ENCODE measurements at regions not wholly inside any gene's neighbourhood (a gene's known extent, or its start where the extent isn't known, plus 50 kb on each side); places are given as distances from the start of the nearest gene placed in this dataset.

DNA sequence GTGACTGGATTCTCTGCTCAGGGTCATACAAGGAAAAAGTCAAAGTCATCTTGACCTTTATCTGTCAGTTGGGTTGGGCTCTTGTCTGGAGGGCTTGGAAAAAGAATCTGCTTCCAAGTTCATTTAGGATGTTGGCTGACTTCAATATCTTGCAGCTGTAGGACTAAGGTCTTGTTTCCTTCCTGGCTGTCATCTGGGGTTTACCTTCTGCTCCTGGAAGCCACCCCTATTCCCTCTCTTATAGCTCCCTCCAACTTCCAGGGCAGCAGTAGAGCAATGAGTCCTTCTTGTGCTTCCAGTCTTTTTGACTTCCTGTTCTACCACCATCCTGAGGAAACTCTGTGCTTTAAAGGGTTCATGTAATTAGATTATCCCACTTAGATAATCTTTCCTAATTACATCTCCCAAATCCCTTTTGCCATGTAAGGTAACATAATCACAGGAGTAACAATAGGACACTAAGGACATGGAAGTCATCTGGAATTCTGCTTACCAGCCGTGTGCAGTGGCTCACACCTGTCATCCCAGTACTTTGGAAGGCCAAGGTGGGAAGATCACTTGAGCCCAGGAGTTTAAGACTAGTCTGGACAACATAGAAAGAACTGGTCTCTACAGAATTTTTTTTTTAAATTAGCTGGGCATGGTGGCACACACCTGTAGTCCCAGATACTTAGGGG, 170.7 kb upstream of the KITLG start:
- in situ Hi-C loops (cut with HindIII; ENCODE audit: low sequenced_read_pairs): no loop called here
- TF ChIP-seq, protein P1, sequence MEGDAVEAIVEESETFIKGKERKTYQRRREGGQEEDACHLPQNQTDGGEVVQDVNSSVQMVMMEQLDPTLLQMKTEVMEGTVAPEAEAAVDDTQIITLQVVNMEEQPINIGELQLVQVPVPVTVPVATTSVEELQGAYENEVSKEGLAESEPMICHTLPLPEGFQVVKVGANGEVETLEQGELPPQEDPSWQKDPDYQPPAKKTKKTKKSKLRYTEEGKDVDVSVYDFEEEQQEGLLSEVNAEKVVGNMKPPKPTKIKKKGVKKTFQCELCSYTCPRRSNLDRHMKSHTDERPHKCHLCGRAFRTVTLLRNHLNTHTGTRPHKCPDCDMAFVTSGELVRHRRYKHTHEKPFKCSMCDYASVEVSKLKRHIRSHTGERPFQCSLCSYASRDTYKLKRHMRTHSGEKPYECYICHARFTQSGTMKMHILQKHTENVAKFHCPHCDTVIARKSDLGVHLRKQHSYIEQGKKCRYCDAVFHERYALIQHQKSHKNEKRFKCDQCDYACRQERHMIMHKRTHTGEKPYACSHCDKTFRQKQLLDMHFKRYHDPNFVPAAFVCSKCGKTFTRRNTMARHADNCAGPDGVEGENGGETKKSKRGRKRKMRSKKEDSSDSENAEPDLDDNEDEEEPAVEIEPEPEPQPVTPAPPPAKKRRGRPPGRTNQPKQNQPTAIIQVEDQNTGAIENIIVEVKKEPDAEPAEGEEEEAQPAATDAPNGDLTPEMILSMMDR (IDR thresholded peaks at IDR 0.05; ENCODE audit: low read depth, low read length, missing control alignments): no peak
- H3K4me3 ChIP-seq (ENCODE audit: low read depth, low read length): no peak overlapping the region
- no peak for DNase-seq (ENCODE audit: low read depth)

DNA sequence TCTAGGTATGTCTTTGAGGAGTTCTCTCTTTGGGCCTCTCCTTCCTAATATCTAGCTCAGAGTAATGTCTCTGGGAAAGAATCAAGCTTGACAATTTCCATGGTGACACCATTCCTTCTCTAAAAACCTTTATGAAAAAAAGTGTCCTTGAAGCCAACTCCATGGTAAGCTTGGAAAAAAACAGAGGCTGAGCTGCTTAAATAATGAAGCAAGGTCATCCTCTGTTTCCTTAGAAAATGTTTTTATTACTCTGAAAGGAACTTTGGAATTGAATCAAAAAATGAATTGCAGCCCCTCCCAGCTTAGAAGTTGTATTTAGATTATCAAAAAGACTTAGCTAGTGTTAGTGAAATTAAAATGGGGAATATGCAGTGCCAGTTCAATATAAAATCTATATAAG, 166.1 kb upstream of the KITLG start:
- no peak for DNase-seq (ENCODE audit: low read depth)
- H3K4me3 ChIP-seq (ENCODE audit: low read depth, low read length): no peak overlapping the region
- TF ChIP-seq, protein P1 (IDR thresholded peaks at IDR 0.05; ENCODE audit: low read depth, low read length, missing control alignments): no peak
- in situ Hi-C loops (cut with HindIII; ENCODE audit: low sequenced_read_pairs): no loop called here

DNA sequence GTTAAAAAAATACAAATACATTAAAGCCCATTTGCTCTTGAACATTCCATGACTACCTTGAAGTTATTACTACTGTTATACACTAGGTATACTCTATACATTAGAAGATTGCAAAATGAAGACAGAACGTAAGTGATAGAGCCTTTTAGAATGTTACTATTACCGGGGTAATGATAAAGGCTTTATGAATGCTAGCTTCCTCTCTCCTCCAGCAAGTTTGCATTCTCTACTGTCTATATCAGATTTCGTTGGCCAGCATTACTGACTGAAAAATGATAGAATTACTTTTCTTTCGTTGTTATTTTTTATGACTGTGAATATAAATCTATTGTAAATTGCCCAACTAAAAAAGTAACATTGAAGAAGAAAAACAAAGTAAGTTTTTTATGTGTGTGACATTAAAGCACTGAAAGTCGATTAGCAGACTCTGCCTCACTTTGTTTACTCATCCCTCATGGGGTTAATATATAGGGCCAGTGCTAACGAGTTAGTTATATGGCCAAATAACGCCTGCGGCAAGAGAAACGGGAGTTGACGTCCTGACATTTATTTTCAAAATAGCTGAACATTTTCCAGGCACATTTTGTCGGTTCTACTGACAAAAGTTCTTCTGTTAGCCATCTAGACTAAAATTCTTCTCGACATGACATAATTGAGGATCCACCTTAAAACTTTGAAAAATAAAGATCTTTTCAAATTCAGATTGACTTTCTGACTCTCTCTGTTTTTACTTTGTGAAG, 163.8 kb upstream of the KITLG start:
- TF ChIP-seq, protein P1 (IDR thresholded peaks at IDR 0.05; ENCODE audit: low read depth, low read length, missing control alignments): no peak
- in situ Hi-C loops (cut with HindIII; ENCODE audit: low sequenced_read_pairs): no loop called here
- no peak overlapping the region for H3K4me3 ChIP-seq (ENCODE audit: low read depth, low read length)
- DNase-seq (ENCODE audit: low read depth): no peak

DNA sequence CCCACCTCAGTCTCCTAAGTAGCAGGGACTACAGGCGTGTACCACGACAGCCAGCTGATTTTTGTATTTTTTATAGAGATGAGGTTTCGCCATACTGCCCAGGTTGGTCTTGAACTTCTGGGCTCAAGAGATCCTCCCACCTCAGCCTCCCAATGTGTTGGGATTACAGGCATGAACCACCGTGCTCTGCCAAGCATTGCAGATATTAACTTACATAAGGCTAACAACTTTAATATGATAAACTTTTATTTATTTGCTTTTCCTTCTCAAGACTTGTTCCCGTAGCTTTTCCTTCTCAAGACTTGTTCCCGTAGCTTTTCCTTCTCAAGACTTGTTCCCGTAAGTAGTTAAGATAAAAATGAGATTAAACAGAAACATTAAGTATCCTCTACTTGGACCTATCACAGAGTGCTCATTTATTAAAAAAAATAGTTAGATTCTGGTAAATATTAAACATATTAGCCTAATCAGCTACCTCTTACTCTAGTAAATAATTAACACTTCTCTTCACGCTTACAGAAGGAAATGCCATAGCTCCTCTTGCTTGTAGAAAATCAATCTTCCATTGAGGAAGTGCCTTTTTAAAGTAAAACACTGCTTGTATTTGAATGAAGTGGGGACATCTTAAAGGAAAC, 157.7 kb upstream of the KITLG start:
- in situ Hi-C loops (cut with HindIII; ENCODE audit: low sequenced_read_pairs): no loop called here
- DNase-seq (ENCODE audit: low read depth): no peak
- H3K4me3 ChIP-seq (ENCODE audit: low read depth, low read length): no peak overlapping the region
- TF ChIP-seq, protein P1 (IDR thresholded peaks at IDR 0.05; ENCODE audit: low read depth, low read length, missing control alignments): no peak

DNA sequence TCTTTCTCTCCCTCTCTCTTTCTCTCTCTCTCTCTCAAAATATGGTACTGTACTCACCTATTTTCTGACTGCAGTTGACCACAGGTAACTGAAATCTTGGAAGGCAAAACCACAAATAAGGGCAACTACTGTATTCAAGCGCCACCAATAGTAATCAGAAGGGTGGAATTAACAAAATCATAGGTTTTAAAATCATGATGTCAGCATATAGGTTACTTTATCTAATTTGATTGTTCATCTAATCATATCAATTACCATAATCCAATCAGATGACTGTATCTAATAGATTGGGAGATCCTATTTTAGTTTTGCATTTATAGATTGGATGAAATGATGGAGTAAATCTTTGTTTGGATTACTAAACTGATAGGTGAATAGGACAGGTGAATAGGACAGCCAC, 155.8 kb upstream of the KITLG start:
- TF ChIP-seq, protein P1 (IDR thresholded peaks at IDR 0.05; ENCODE audit: low read depth, low read length, missing control alignments): no peak
- DNase-seq (ENCODE audit: low read depth): no peak
- H3K4me3 ChIP-seq (ENCODE audit: low read depth, low read length): no peak overlapping the region
- in situ Hi-C loops (cut with HindIII; ENCODE audit: low sequenced_read_pairs): no loop called here

DNA sequence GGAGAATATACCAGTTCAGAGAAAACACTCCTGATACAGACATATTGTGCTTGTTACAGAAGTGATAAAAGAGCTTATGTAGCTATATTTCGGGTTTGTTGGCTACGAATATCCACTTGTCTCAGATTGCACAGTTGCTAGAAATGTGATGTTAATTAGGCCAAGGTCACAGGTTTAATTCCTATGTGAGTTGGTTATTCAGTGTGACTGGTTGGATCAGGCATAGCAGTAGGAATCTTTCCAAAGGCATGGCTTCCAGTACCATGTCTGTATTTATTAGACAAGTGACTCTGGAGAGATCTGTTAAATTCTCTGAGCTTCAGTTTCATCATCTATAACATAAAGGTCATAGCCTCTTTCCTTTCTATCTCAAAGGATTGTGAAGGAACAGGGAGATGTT, 152.7 kb upstream of the KITLG start:
- TF ChIP-seq, protein P1 (IDR thresholded peaks at IDR 0.05; ENCODE audit: low read depth, low read length, missing control alignments): no peak
- no peak overlapping the region for H3K4me3 ChIP-seq (ENCODE audit: low read depth, low read length)
- in situ Hi-C loops (cut with HindIII; ENCODE audit: low sequenced_read_pairs): no loop called here
- no peak for DNase-seq (ENCODE audit: low read depth)
